ENCODE measurements at regions not wholly inside any gene's neighbourhood (a gene's known extent, or its start where the extent isn't known, plus 50 kb on each side); places are given as distances from the start of the nearest gene placed in this dataset.

DNA sequence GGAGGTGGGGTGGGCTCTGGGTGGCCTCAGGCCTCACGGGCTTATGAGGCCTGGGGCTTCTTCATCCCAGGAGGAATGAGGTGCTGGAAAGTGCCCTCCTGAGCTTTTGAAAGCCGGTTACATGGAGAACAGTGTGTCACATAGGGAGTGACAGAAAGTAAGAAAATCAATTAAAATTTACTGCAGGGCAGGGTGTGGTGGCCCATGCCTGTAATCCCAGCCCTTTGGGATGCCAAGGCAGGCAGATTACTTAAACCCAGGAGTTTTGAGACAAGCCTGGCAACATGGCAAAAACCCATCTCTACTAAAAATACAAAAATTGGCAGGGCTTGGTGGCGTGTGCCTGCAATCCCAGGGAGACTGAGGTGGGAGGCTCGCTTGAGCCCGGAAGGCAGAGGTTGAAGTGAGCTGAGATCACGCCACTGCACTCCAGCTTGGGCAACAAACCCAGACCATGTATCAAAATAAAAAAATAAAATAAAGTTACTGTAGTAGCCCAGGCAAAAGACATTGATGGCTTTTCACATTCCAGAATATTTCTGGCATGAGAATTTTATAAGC is 125.8 kb upstream of the DAPK1 start (continued):
- TF ChIP-seq USF2 (IDR thresholded peaks at IDR 0.05; ENCODE audit: low read length): no peak
